HEK293 (cell line): ENCODE measurements at regions not wholly inside any gene's neighbourhood (a gene's known extent, or its start where the extent isn't known, plus 50 kb on each side); places are given as distances from the start of the nearest gene placed in this dataset.

Experiments
- CTCF ChIA-PET: fragments of 350-600 bp; formaldehyde crosslinking; extraction: SDS; loops from one replicate; lab custom pipeline; 2021; ENCODE audit warnings: antibody characterized with exemption; lab: Yijun Ruan, JAX
- POLR2A ChIA-PET: fragments of 300-600 bp; formaldehyde crosslinking; extraction: SDS; loops from one replicate; lab custom pipeline; 2020; ENCODE audit warnings: antibody characterized with exemption, inconsistent platforms; lab: Yijun Ruan, JAX
- H3K27ac ChIP-seq: fragments of 200-500 bp; sonication (Bioruptor generic); 2 replicates; pipeline ENCODE4 v1.5.1; 2014; ENCODE audit warnings: low read depth, low read length, control low read depth, inconsistent platforms; ENCODE audit errors: extremely low read depth
- H3K36me3 ChIP-seq, 2 experiments: fragments of 200-500 bp in 1 of 2; sonication (Bioruptor generic) in 1 of 2; 1 replicate in 1 of 2; 2 replicates in 1 of 2; pipeline ENCODE4 v1.5.1; 2014 to 2017; ENCODE audit warnings: inconsistent platforms in 2 of 2, low read length in 2 of 2; ENCODE audit not compliant: control insufficient read depth in 2 of 2, insufficient read depth in 1 of 2
- H3K4me1 ChIP-seq: fragments of 200-500 bp; sonication (Bioruptor generic); 2 replicates; pipeline ENCODE4 v1.5.1; 2014; ENCODE audit warnings: mild to moderate bottlenecking, low read length, inconsistent platforms; ENCODE audit not compliant: control insufficient read depth, insufficient read depth
- H3K4me3 ChIP-seq: 2 replicates; pipeline ENCODE4 v1.5.1; 2011; ENCODE audit warnings: low read depth, mild to moderate bottlenecking, control low read depth, low read length, moderate library complexity
- H3K9me3 ChIP-seq: fragments of 200-500 bp; sonication (Bioruptor generic); 2 replicates; pipeline ENCODE4 v1.5.1; 2014; ENCODE audit warnings: low read depth, low read length, inconsistent platforms; ENCODE audit not compliant: control insufficient read depth, insufficient read depth
- HOXD13 ChIP-seq: sonication (generic); formaldehyde crosslinking; IDR thresholded peaks from 2 replicates; pipeline ENCODE4 v1.8.0; 2022; ENCODE audit warnings: missing genetic modification reagents, borderline replicate concordance
- KLF10 ChIP-seq: fragments of 450-650 bp; IDR thresholded peaks from 2 replicates; pipeline ENCODE4 v1.5.1; 2018; ENCODE audit warnings: missing biosample characterization, mild to moderate bottlenecking, missing genetic modification characterization
- KLF7 ChIP-seq: fragments of 450-650 bp; formaldehyde crosslinking; IDR thresholded peaks from 2 replicates; pipeline ENCODE4 v1.5.1; 2016; ENCODE audit warnings: missing biosample characterization, missing genetic modification characterization, borderline replicate concordance
- KLF9 ChIP-seq: fragments of 450-650 bp; formaldehyde crosslinking; IDR thresholded peaks from 2 replicates; pipeline ENCODE4 v1.5.1; 2016; ENCODE audit warnings: missing biosample characterization, missing genetic modification characterization, low read depth
- OSR2 ChIP-seq: fragments of 450-650 bp; formaldehyde crosslinking; IDR thresholded peaks from 2 replicates; pipeline ENCODE4 v1.5.1; 2016; ENCODE audit warnings: missing biosample characterization, missing genetic modification characterization
- SCRT2 ChIP-seq: fragments of 450-650 bp; formaldehyde crosslinking; IDR thresholded peaks from 2 replicates; pipeline ENCODE4 v1.5.1; 2016; ENCODE audit warnings: missing biosample characterization, missing genetic modification characterization
- ZFP37 ChIP-seq: fragments of 450-650 bp; formaldehyde crosslinking; IDR thresholded peaks from 2 replicates; pipeline ENCODE4 v1.5.1; 2016; ENCODE audit warnings: missing biosample characterization, missing genetic modification characterization
- ZNF112 ChIP-seq: fragments of 450-650 bp; formaldehyde crosslinking; IDR thresholded peaks from 2 replicates; pipeline ENCODE4 v1.5.0; 2017; ENCODE audit warnings: missing biosample characterization, missing genetic modification characterization
- ZNF324 ChIP-seq: fragments of 450-650 bp; formaldehyde crosslinking; IDR thresholded peaks from 2 replicates; pipeline ENCODE4 v1.5.1; 2016; ENCODE audit warnings: missing biosample characterization, missing genetic modification characterization
- ZNF335 ChIP-seq: fragments of 450-650 bp; formaldehyde crosslinking; conservative IDR thresholded peaks from 2 replicates; pipeline ENCODE4 v1.5.1; 2016; ENCODE audit warnings: missing biosample characterization, missing genetic modification characterization
- ZNF560 ChIP-seq: fragments of 450-650 bp; formaldehyde crosslinking; IDR thresholded peaks from 2 replicates; pipeline ENCODE4 v1.5.1; 2017; ENCODE audit warnings: missing biosample characterization, missing genetic modification characterization, borderline replicate concordance
- ZNF571 ChIP-seq: fragments of 450-650 bp; formaldehyde crosslinking; IDR thresholded peaks from 2 replicates; pipeline ENCODE4 v1.5.0; 2017; ENCODE audit warnings: missing biosample characterization, missing genetic modification characterization
- ZNF677 ChIP-seq: fragments of 450-650 bp; IDR thresholded peaks from 2 replicates; pipeline ENCODE4 v1.5.0; 2018; ENCODE audit warnings: missing biosample characterization, mild to moderate bottlenecking, missing genetic modification characterization, moderate library complexity
- ZNF701 ChIP-seq: fragments of 450-650 bp; formaldehyde crosslinking; IDR thresholded peaks from 2 replicates; pipeline ENCODE4 v1.5.1; 2016; ENCODE audit warnings: missing biosample characterization, missing genetic modification characterization
- ZNF830 ChIP-seq: fragments of 450-650 bp; IDR thresholded peaks from 2 replicates; pipeline ENCODE4 v1.5.0; 2018; ENCODE audit warnings: missing biosample characterization, missing genetic modification characterization, low read depth, mild to moderate bottlenecking, moderate library complexity
- TF ChIP-seq, protein P1 (sequence below): fragments of 450-650 bp; formaldehyde crosslinking; IDR thresholded peaks from 2 replicates; pipeline ENCODE4 v1.5.1; 2016; ENCODE audit warnings: missing biosample characterization, missing genetic modification characterization
- TF ChIP-seq, protein P2 (sequence below): fragments of 450-650 bp; formaldehyde crosslinking; IDR thresholded peaks from 2 replicates; pipeline ENCODE4 v1.5.1; 2016; ENCODE audit warnings: missing biosample characterization, missing genetic modification characterization
- TF ChIP-seq, protein P3 (sequence below): IDR thresholded peaks from 2 replicates; pipeline ENCODE4 v1.6.1; 2011; ENCODE audit warnings: mild to moderate bottlenecking, low read depth, low read length, borderline replicate concordance
- TF ChIP-seq, protein P4 (sequence below): fragments of 450-650 bp; IDR thresholded peaks from 2 replicates; pipeline ENCODE4 v1.5.1; 2018; ENCODE audit warnings: missing biosample characterization, mild to moderate bottlenecking, missing genetic modification characterization
- TF ChIP-seq, protein P5 (sequence below): fragments of 450-650 bp; formaldehyde crosslinking; IDR thresholded peaks from 2 replicates; pipeline ENCODE4 v1.5.1; 2017; ENCODE audit warnings: missing biosample characterization, missing genetic modification characterization

DNA sequence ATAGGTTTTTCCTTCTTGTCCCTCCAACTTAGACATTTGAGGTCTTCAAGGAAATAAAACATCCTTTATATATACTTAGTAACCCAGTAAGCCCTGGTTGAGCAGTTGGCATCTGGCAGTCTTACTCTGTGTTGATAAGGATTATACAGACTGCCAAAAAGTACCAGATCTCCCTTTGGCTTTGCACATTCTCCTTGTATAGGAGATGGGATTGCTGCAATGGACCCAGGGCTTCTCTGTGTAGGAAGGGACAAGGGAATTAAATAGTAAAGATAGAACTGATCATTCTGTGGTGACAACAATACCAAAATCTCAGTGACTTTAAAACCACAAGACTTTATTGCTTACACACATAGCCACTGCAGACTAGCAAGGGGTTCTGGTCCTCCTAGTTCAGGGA lies 180.1 kb upstream of the CCDC196 start:
- Histone ChIP-seq H3K27ac (no peak overlapping the region), H3K4me1 (no peaks in the 10 kb centered on the region), H3K9me3 (no peaks in the 10 kb centered on the region), H3K4me3 (no peak overlapping the region), H3K36me3 (no peaks in the 10 kb centered on the region)
- ChIA-PET CTCF (no interaction called here), POLR2A (no interaction called here)
- TF ChIP-seq SCRT2 (tag by site-specific recombination), result no peak

DNA sequence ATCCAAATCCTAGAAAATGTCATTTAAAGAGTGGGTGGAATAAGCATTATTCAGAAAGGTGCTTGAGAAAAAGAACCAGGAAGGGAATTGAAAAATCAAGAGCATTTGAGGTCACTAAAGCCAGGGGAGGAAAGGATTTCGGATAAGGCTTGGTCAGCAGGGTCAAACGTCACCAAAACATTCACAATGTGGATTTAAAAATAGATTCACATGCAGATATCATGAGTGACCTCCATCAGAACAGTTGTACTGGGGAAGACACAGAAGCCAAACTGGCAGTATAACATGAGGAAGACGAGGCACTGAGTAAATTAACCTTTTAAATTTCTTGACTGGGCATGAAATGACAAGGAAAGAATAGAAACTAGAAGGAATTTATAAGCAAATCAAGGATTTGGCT lies 175.1 kb upstream of the CCDC196 start:
- no peak overlapping the region for H3K27ac ChIP-seq
- H3K9me3 ChIP-seq, result no peaks in the 10 kb centered on the region
- no peak for TF ChIP-seq ZNF560 (tag by site-specific recombination)
- ChIA-PET POLR2A (no interaction called here), CTCF (no interaction called here)
- no peaks in the 10 kb centered on the region for H3K4me1 ChIP-seq
- no peak overlapping the region for H3K4me3 ChIP-seq
- no peaks in the 10 kb centered on the region for H3K36me3 ChIP-seq

DNA sequence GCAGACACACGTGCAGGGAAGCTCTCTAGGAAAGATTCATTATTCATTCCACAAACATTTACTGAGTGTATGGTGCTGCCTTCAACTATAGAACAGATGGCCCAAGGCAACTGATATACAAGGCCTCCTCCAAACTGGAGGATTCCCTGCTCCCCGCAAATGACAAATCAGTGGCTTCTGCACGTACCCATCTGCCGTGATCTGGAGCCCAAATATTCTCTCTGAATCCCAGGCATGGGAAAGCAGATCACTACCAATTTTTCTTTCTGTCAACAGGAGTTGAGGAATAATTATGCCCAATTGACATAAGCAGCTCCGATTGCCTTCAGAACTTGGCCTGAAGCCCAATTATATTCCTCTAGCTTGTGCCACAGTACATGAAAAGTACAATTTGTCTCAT lies 174.2 kb upstream of the CCDC196 start:
- H3K4me1 ChIP-seq, result no peaks in the 10 kb centered on the region
- H3K36me3 ChIP-seq, result no peaks in the 10 kb centered on the region
- ChIA-PET CTCF (no interaction called here), POLR2A (no interaction called here)
- TF ChIP-seq ZNF830 (tag by site-specific recombination), result no peak
- TF ChIP-seq ZNF335 (tag by site-specific recombination), result no peak
- no peak for TF ChIP-seq HOXD13 (CRISPR knock-in tag)
- TF ChIP-seq OSR2 (tag by site-specific recombination), result no peak
- TF ChIP-seq, protein P1, sequence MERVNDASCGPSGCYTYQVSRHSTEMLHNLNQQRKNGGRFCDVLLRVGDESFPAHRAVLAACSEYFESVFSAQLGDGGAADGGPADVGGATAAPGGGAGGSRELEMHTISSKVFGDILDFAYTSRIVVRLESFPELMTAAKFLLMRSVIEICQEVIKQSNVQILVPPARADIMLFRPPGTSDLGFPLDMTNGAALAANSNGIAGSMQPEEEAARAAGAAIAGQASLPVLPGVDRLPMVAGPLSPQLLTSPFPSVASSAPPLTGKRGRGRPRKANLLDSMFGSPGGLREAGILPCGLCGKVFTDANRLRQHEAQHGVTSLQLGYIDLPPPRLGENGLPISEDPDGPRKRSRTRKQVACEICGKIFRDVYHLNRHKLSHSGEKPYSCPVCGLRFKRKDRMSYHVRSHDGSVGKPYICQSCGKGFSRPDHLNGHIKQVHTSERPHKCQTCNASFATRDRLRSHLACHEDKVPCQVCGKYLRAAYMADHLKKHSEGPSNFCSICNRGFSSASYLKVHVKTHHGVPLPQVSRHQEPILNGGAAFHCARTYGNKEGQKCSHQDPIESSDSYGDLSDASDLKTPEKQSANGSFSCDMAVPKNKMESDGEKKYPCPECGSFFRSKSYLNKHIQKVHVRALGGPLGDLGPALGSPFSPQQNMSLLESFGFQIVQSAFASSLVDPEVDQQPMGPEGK (tag by site-specific recombination), result no peak
- no peak for TF ChIP-seq KLF9 (tag by site-specific recombination)
- TF ChIP-seq ZNF701 (tag by site-specific recombination), result no peak
- TF ChIP-seq ZNF324 (tag by site-specific recombination), result no peak
- H3K27ac ChIP-seq, result no peak overlapping the region
- no peak overlapping the region for H3K4me3 ChIP-seq
- no peaks in the 10 kb centered on the region for H3K9me3 ChIP-seq

DNA sequence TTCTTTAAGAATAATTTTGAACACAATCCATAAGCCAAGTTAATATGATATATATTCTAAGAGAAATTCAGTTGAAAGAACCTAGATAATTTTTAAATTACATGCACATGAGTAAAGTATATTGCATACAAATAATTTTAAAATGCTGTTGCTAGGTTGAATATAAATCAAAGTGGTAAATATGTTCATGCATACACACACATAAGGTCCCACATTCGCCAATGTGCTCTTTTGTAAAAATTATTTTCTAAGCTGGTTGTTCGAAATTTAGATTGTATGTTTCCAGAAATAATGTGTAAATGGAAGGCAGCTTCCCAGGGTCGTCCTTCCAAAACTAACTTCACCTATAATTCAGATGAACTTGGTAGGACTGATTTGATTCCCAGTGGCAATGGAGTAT lies 173.7 kb upstream of the CCDC196 start:
- Histone ChIP-seq H3K36me3 (no peaks in the 10 kb centered on the region), H3K4me1 (no peaks in the 10 kb centered on the region), H3K4me3 (no peak overlapping the region), H3K9me3 (no peaks in the 10 kb centered on the region), H3K27ac (no peak overlapping the region)
- TF ChIP-seq KLF7 (no peak), ZFP37 (tag by site-specific recombination) (no peak), ZNF571 (tag by site-specific recombination) (no peak), ZNF112 (tag by site-specific recombination) (no peak), ZNF677 (tag by site-specific recombination) (no peak), KLF10 (no peak)
- TF ChIP-seq, protein P2, sequence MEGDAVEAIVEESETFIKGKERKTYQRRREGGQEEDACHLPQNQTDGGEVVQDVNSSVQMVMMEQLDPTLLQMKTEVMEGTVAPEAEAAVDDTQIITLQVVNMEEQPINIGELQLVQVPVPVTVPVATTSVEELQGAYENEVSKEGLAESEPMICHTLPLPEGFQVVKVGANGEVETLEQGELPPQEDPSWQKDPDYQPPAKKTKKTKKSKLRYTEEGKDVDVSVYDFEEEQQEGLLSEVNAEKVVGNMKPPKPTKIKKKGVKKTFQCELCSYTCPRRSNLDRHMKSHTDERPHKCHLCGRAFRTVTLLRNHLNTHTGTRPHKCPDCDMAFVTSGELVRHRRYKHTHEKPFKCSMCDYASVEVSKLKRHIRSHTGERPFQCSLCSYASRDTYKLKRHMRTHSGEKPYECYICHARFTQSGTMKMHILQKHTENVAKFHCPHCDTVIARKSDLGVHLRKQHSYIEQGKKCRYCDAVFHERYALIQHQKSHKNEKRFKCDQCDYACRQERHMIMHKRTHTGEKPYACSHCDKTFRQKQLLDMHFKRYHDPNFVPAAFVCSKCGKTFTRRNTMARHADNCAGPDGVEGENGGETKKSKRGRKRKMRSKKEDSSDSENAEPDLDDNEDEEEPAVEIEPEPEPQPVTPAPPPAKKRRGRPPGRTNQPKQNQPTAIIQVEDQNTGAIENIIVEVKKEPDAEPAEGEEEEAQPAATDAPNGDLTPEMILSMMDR, result no peak
- TF ChIP-seq, protein P3, sequence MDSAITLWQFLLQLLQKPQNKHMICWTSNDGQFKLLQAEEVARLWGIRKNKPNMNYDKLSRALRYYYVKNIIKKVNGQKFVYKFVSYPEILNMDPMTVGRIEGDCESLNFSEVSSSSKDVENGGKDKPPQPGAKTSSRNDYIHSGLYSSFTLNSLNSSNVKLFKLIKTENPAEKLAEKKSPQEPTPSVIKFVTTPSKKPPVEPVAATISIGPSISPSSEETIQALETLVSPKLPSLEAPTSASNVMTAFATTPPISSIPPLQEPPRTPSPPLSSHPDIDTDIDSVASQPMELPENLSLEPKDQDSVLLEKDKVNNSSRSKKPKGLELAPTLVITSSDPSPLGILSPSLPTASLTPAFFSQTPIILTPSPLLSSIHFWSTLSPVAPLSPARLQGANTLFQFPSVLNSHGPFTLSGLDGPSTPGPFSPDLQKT, result no peak
- TF ChIP-seq, protein P4, sequence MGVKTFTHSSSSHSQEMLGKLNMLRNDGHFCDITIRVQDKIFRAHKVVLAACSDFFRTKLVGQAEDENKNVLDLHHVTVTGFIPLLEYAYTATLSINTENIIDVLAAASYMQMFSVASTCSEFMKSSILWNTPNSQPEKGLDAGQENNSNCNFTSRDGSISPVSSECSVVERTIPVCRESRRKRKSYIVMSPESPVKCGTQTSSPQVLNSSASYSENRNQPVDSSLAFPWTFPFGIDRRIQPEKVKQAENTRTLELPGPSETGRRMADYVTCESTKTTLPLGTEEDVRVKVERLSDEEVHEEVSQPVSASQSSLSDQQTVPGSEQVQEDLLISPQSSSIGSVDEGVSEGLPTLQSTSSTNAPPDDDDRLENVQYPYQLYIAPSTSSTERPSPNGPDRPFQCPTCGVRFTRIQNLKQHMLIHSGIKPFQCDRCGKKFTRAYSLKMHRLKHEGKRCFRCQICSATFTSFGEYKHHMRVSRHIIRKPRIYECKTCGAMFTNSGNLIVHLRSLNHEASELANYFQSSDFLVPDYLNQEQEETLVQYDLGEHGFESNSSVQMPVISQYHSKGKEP (tag by site-specific recombination), result no peak
- TF ChIP-seq, protein P5, sequence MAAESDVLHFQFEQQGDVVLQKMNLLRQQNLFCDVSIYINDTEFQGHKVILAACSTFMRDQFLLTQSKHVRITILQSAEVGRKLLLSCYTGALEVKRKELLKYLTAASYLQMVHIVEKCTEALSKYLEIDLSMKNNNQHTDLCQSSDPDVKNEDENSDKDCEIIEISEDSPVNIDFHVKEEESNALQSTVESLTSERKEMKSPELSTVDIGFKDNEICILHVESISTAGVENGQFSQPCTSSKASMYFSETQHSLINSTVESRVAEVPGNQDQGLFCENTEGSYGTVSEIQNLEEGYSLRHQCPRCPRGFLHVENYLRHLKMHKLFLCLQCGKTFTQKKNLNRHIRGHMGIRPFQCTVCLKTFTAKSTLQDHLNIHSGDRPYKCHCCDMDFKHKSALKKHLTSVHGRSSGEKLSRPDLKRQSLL (tag by site-specific recombination), result no peak
- CTCF ChIA-PET, result no interaction called here
- POLR2A ChIA-PET, result no interaction called here
